ENCODE measurements at regions not wholly inside any gene's neighbourhood (a gene's known extent, or its start where the extent isn't known, plus 50 kb on each side); places are given as distances from the start of the nearest gene placed in this dataset.
"Not testable (repeated sequence)": the region's sequence is repeated elsewhere in the genome, so short reads cannot be mapped to it uniquely, and the experiment has no call there.

- Histone ChIP-seq H3K27ac (ENCODE audit: low read length) (no peak overlapping the region), H3K4me1 (ENCODE audit: control insufficient read depth in 1 of 2, insufficient read depth in 2 of 2, low read length in 2 of 2) (no peaks in the 10 kb centered on the region), H3K36me3 (ENCODE audit: control insufficient read depth in 1 of 2, insufficient read depth in 2 of 2, low read length in 2 of 2) (no peaks in the 10 kb centered on the region), H3K4me3 (ENCODE audit: low read depth in 1 of 2, low read length in 2 of 2) (no peak overlapping the region), H3K9me3 (ENCODE audit: control insufficient read depth in 1 of 2, low read length in 2 of 2) (no peaks in the 10 kb centered on the region), H3K27me3 (ENCODE audit: low read depth, low read length) (no peaks in the 10 kb centered on the region)
Measured at GRCh38 chr7:109473172-109473571, 903.5 kb downstream of the DNAJB9 start.

- no peaks in the 10 kb centered on the region for H3K27me3 ChIP-seq (ENCODE audit: low read depth, low read length)
- no peak overlapping the region for H3K27ac ChIP-seq (ENCODE audit: low read length)
- H3K4me1 ChIP-seq (ENCODE audit: control insufficient read depth in 1 of 2, insufficient read depth in 2 of 2, low read length in 2 of 2): no peaks in the 10 kb centered on the region
- H3K4me3 ChIP-seq (ENCODE audit: low read depth in 1 of 2, low read length in 2 of 2): no peak overlapping the region
- H3K9me3 ChIP-seq (ENCODE audit: control insufficient read depth in 1 of 2, low read length in 2 of 2): no peaks in the 10 kb centered on the region
- H3K36me3 ChIP-seq (ENCODE audit: control insufficient read depth in 1 of 2, insufficient read depth in 2 of 2, low read length in 2 of 2): no peaks in the 10 kb centered on the region
Measured at GRCh38 chr7:109476409-109476808, 906.7 kb downstream of the DNAJB9 start.

- Histone ChIP-seq H3K27ac (ENCODE audit: low read length) (no peak overlapping the region), H3K27me3 (ENCODE audit: low read depth, low read length) (no peaks in the 10 kb centered on the region), H3K4me3 (ENCODE audit: low read depth in 1 of 2, low read length in 2 of 2) (no peak overlapping the region), H3K4me1 (ENCODE audit: control insufficient read depth in 1 of 2, insufficient read depth in 2 of 2, low read length in 2 of 2) (no peaks in the 10 kb centered on the region), H3K9me3 (ENCODE audit: control insufficient read depth in 1 of 2, low read length in 2 of 2) (no peaks in the 10 kb centered on the region), H3K36me3 (ENCODE audit: control insufficient read depth in 1 of 2, insufficient read depth in 2 of 2, low read length in 2 of 2) (no peaks in the 10 kb centered on the region)
Measured at GRCh38 chr7:109479388-109479787, 909.7 kb downstream of the DNAJB9 start.

GRCh38 chr7:109490607-109491006 is 920.9 kb downstream of the DNAJB9 start:
- H3K9me3 ChIP-seq (ENCODE audit: control insufficient read depth in 1 of 2, low read length in 2 of 2); H3K4me3 ChIP-seq (ENCODE audit: low read depth in 1 of 2, low read length in 2 of 2); H3K27me3 ChIP-seq (ENCODE audit: low read depth, low read length); H3K36me3 ChIP-seq (ENCODE audit: control insufficient read depth in 1 of 2, insufficient read depth in 2 of 2, low read length in 2 of 2); H3K27ac ChIP-seq (ENCODE audit: low read length); H3K4me1 ChIP-seq (ENCODE audit: control insufficient read depth in 1 of 2, insufficient read depth in 2 of 2, low read length in 2 of 2): not testable (repeated sequence)

- Histone ChIP-seq H3K9me3 (ENCODE audit: control insufficient read depth in 1 of 2, low read length in 2 of 2) (no peaks in the 10 kb centered on the region), H3K4me1 (ENCODE audit: control insufficient read depth in 1 of 2, insufficient read depth in 2 of 2, low read length in 2 of 2) (no peaks in the 10 kb centered on the region), H3K27ac (ENCODE audit: low read length) (no peak overlapping the region), H3K27me3 (ENCODE audit: low read depth, low read length) (no peaks in the 10 kb centered on the region), H3K36me3 (ENCODE audit: control insufficient read depth in 1 of 2, insufficient read depth in 2 of 2, low read length in 2 of 2) (no peaks in the 10 kb centered on the region), H3K4me3 (ENCODE audit: low read depth in 1 of 2, low read length in 2 of 2) (no peak overlapping the region)
Measured at GRCh38 chr7:109497053-109497452, 927.4 kb downstream of the DNAJB9 start.

- no peaks in the 10 kb centered on the region for H3K4me1 ChIP-seq (ENCODE audit: control insufficient read depth in 1 of 2, insufficient read depth in 2 of 2, low read length in 2 of 2)
- no peaks in the 10 kb centered on the region for H3K9me3 ChIP-seq (ENCODE audit: control insufficient read depth in 1 of 2, low read length in 2 of 2)
- no peaks in the 10 kb centered on the region for H3K27me3 ChIP-seq (ENCODE audit: low read depth, low read length)
- H3K27ac ChIP-seq (ENCODE audit: low read length): no peak overlapping the region
- no peak overlapping the region for H3K4me3 ChIP-seq (ENCODE audit: low read depth in 1 of 2, low read length in 2 of 2)
- no peaks in the 10 kb centered on the region for H3K36me3 ChIP-seq (ENCODE audit: control insufficient read depth in 1 of 2, insufficient read depth in 2 of 2, low read length in 2 of 2)
Measured at GRCh38 chr7:109498131-109498530, 928.5 kb downstream of the DNAJB9 start.

GRCh38 chr7:109503421-109503820 is 933.7 kb downstream of the DNAJB9 start:
- no peaks in the 10 kb centered on the region for H3K4me1 ChIP-seq (ENCODE audit: control insufficient read depth in 1 of 2, insufficient read depth in 2 of 2, low read length in 2 of 2)
- no peaks in the 10 kb centered on the region for H3K36me3 ChIP-seq (ENCODE audit: control insufficient read depth in 1 of 2, insufficient read depth in 2 of 2, low read length in 2 of 2)
- no peaks in the 10 kb centered on the region for H3K27me3 ChIP-seq (ENCODE audit: low read depth, low read length)
- no peak overlapping the region for H3K4me3 ChIP-seq (ENCODE audit: low read depth in 1 of 2, low read length in 2 of 2)
- no peak overlapping the region for H3K27ac ChIP-seq (ENCODE audit: low read length)
- no peaks in the 10 kb centered on the region for H3K9me3 ChIP-seq (ENCODE audit: control insufficient read depth in 1 of 2, low read length in 2 of 2)

- no peaks in the 10 kb centered on the region for H3K36me3 ChIP-seq (ENCODE audit: control insufficient read depth in 1 of 2, insufficient read depth in 2 of 2, low read length in 2 of 2)
- no peaks in the 10 kb centered on the region for H3K27me3 ChIP-seq (ENCODE audit: low read depth, low read length)
- H3K4me1 ChIP-seq (ENCODE audit: control insufficient read depth in 1 of 2, insufficient read depth in 2 of 2, low read length in 2 of 2): no peaks in the 10 kb centered on the region
- no peak overlapping the region for H3K27ac ChIP-seq (ENCODE audit: low read length)
- peaks cover 0 to 5% of the 10 kb centered on the region in 2 donors for H3K9me3 ChIP-seq (ENCODE audit: control insufficient read depth in 1 of 2, low read length in 2 of 2)
- no peak overlapping the region for H3K4me3 ChIP-seq (ENCODE audit: low read depth in 1 of 2, low read length in 2 of 2)
Measured at GRCh38 chr7:109522585-109522984, 952.9 kb downstream of the DNAJB9 start.

- no peak overlapping the region for H3K27ac ChIP-seq (ENCODE audit: low read length)
- H3K9me3 ChIP-seq (ENCODE audit: control insufficient read depth in 1 of 2, low read length in 2 of 2): peaks cover 0 to 5% of the 10 kb centered on the region in 2 donors
- H3K27me3 ChIP-seq (ENCODE audit: low read depth, low read length): no peaks in the 10 kb centered on the region
- no peak overlapping the region for H3K4me3 ChIP-seq (ENCODE audit: low read depth in 1 of 2, low read length in 2 of 2)
- no peaks in the 10 kb centered on the region for H3K36me3 ChIP-seq (ENCODE audit: control insufficient read depth in 1 of 2, insufficient read depth in 2 of 2, low read length in 2 of 2)
- H3K4me1 ChIP-seq (ENCODE audit: control insufficient read depth in 1 of 2, insufficient read depth in 2 of 2, low read length in 2 of 2): no peaks in the 10 kb centered on the region
Measured at GRCh38 chr7:109527833-109528232, 958.2 kb downstream of the DNAJB9 start.

GRCh38 chr7:109529712-109530111 is 960.0 kb downstream of the DNAJB9 start:
- Histone ChIP-seq H3K27ac (ENCODE audit: low read length) (no peak overlapping the region), H3K36me3 (ENCODE audit: control insufficient read depth in 1 of 2, insufficient read depth in 2 of 2, low read length in 2 of 2) (no peaks in the 10 kb centered on the region), H3K27me3 (ENCODE audit: low read depth, low read length) (no peaks in the 10 kb centered on the region), H3K4me3 (ENCODE audit: low read depth in 1 of 2, low read length in 2 of 2) (no peak overlapping the region), H3K4me1 (ENCODE audit: control insufficient read depth in 1 of 2, insufficient read depth in 2 of 2, low read length in 2 of 2) (no peaks in the 10 kb centered on the region), H3K9me3 (ENCODE audit: control insufficient read depth in 1 of 2, low read length in 2 of 2) (peaks cover 0 to 5% of the 10 kb centered on the region in 2 donors)

- Histone ChIP-seq H3K27me3 (ENCODE audit: low read depth, low read length) (no peaks in the 10 kb centered on the region), H3K9me3 (ENCODE audit: control insufficient read depth in 1 of 2, low read length in 2 of 2) (peaks cover 0 to 1% of the 10 kb centered on the region in 2 donors), H3K27ac (ENCODE audit: low read length) (no peak overlapping the region), H3K4me3 (ENCODE audit: low read depth in 1 of 2, low read length in 2 of 2) (no peak overlapping the region), H3K4me1 (ENCODE audit: control insufficient read depth in 1 of 2, insufficient read depth in 2 of 2, low read length in 2 of 2) (no peaks in the 10 kb centered on the region), H3K36me3 (ENCODE audit: control insufficient read depth in 1 of 2, insufficient read depth in 2 of 2, low read length in 2 of 2) (no peaks in the 10 kb centered on the region)
Measured at GRCh38 chr7:109532262-109532992, 962.8 kb downstream of the DNAJB9 start.

- Histone ChIP-seq H3K36me3 (ENCODE audit: control insufficient read depth in 1 of 2, insufficient read depth in 2 of 2, low read length in 2 of 2) (no peaks in the 10 kb centered on the region), H3K4me3 (ENCODE audit: low read depth in 1 of 2, low read length in 2 of 2) (no peak overlapping the region), H3K4me1 (ENCODE audit: control insufficient read depth in 1 of 2, insufficient read depth in 2 of 2, low read length in 2 of 2) (no peaks in the 10 kb centered on the region), H3K27me3 (ENCODE audit: low read depth, low read length) (no peaks in the 10 kb centered on the region), H3K9me3 (ENCODE audit: control insufficient read depth in 1 of 2, low read length in 2 of 2) (no peaks in the 10 kb centered on the region), H3K27ac (ENCODE audit: low read length) (no peak overlapping the region)
Measured at GRCh38 chr7:109545686-109546085, 976.0 kb downstream of the DNAJB9 start.

Data from muscle layer of duodenum (tissue), 2 donors.